Kidney (tissue), 13 donors: ENCODE measurements at regions not wholly inside any gene's neighbourhood (a gene's known extent, or its start where the extent isn't known, plus 50 kb on each side); places are given as distances from the start of the nearest gene placed in this dataset.

Source experiments
- DNase-seq, 5 donors: peaks; one replicate each; pipeline ENCODE4 v3.0.0-alpha.2; 2013 to 2020
- FAIRE-seq: peaks from 2 replicates; lab custom pipeline; 2012; peaks lifted over from hg19 to GRCh38; lab: Jason Lieb, UNC
- H3K27ac ChIP-seq, 2 donors: one replicate each; pipeline ENCODE4 v1.7.0; 2013; ENCODE audit warnings: low read depth in 2 of 2, low read length in 2 of 2, inconsistent platforms in 1 of 2
- H3K27me3 ChIP-seq: one replicate; pipeline ENCODE4 v1.7.1; 2013; ENCODE audit warnings: low read length, inconsistent platforms; ENCODE audit not compliant: control insufficient read depth, insufficient read depth
- H3K36me3 ChIP-seq, 3 donors: one replicate each; pipeline versions ENCODE4 v1.7.0 to v1.7.1; 2013; ENCODE audit warnings: low read length in 3 of 3, control low read depth in 1 of 3, inconsistent platforms in 1 of 3; ENCODE audit not compliant: insufficient read depth in 3 of 3, control insufficient read depth in 2 of 3
- H3K4me1 ChIP-seq, 3 donors: one replicate each; pipeline versions ENCODE4 v1.7.0 to v1.7.1; 2013; ENCODE audit warnings: low read length in 3 of 3, inconsistent platforms in 1 of 3, low read depth in 1 of 3; ENCODE audit not compliant: control insufficient read depth in 2 of 3, insufficient read depth in 2 of 3
- H3K4me3 ChIP-seq, 3 donors: one replicate each; pipeline versions ENCODE4 v1.7.0 to v1.8.1; 2013; ENCODE audit warnings: low read length in 3 of 3, control low read depth in 1 of 3, inconsistent platforms in 1 of 3
- H3K9ac ChIP-seq, 3 donors: one replicate each; pipeline versions ENCODE4 v1.7.0 to v1.7.1; 2013; ENCODE audit warnings: low read length in 3 of 3, control low read depth in 1 of 3, inconsistent platforms in 1 of 3
- H3K9me3 ChIP-seq, 3 donors: one replicate each; pipeline versions ENCODE4 v1.7.0 to v1.7.1; 2013; ENCODE audit warnings: low read length in 3 of 3, control low read depth in 1 of 3, inconsistent platforms in 1 of 3; ENCODE audit not compliant: control insufficient read depth in 2 of 3, insufficient read depth in 1 of 3
- CTCF ChIP-seq: IDR thresholded peaks from 3 replicates; pipeline ENCODE4 v1.5.1; 2012; ENCODE audit warnings: mild to moderate bottlenecking, moderate library complexity, borderline replicate concordance; ENCODE audit not compliant: insufficient read depth; ENCODE audit errors: extremely low read depth
- intact Hi-C: fragments of 100-400 bp; cut with DNase I; formaldehyde crosslinking; loops from one replicate; pipeline ENCODE4 v1.11.1; 2022
- donor health status: control.
- donor health status: control.
- donor health status: control.
- donor health status: control.
- donor health status: control.
- donor health status: DM: yes; HTN: yes; CAD: no.
- donor health status: Normal renal cell carcinoma (clear cell type).

DNA sequence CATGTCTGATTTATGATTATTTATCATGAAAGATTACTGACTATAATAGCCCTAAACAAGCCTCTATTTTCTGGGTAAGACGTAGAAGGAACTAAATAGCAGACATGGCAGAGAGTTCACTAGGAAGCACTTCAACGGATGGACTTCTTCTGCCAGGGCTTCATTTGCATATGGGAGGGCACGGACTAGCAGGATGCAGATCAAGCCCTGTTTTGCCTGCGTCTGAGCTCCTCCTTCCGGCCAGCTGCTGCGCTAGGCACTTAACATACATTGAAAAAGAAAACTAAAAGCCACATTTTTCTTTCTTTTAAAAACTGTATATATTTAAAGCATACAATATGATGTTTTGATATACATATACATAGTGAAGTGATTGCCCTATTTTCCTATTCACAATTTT, 340.0 kb upstream of the MEX3C start:
- peak; percentile 19 for TF ChIP-seq CTCF
- H3K4me3 ChIP-seq: no peak overlapping the region
- DNase-seq (peak in 4 of 5 donors; percentile 33 to 67 (median 48)), FAIRE-seq (no peak)
- intact Hi-C loops: no loop called here
- no peaks in the 10 kb centered on the region for H3K4me1 ChIP-seq
- H3K36me3 ChIP-seq: no peaks in the 10 kb centered on the region
- H3K9me3 ChIP-seq: no peaks in the 10 kb centered on the region
- H3K27ac ChIP-seq: no peak overlapping the region
- no peaks in the 10 kb centered on the region for H3K27me3 ChIP-seq
- H3K9ac ChIP-seq: no peak overlapping the region

DNA sequence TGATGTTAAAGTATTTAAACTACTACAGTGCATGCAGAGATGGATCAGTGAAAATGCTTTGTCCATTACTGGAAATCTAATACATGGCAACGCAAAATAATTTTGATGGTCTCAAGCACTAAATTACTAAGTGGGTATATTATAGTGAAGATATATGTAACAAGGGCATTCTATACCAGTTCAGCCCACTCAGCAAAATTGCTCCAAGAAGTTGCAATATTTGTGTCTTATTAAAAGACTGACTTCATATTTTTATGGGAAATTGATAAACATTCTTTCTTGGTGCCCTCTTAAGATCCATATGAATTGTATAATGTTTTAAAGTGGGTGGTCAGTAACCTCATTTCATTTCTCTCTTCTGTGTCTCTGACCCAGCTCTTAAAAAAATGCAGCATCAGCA, 343.1 kb upstream of the MEX3C start:
- no peak for TF ChIP-seq CTCF
- Histone ChIP-seq H3K4me3 (no peak overlapping the region), H3K9me3 (no peaks in the 10 kb centered on the region), H3K9ac (no peak overlapping the region), H3K4me1 (no peaks in the 10 kb centered on the region), H3K27ac (no peak overlapping the region), H3K27me3 (no peaks in the 10 kb centered on the region), H3K36me3 (no peaks in the 10 kb centered on the region)
- DNase-seq: no peak
- intact Hi-C loops: no loop called here
- FAIRE-seq: no peak

DNA sequence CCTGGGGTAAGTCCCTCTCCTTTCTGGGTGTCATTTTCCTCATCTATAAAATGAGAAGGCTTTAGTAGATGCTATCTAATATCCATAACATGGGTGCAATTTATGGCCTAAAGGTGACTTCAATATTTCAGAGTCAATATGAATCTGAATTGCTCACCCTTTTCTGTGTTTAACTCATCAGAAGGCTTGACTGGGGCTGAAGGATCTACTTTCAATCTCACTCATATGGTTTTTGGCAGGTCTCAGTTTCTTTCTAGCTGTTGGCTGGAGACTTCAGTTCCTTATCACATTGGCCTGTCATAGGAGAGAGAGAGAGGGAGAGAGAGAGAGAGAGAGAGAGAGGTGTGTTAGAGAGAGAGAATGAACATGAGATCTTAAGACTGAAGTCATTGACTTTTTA, 343.7 kb upstream of the MEX3C start:
- no peak for TF ChIP-seq CTCF
- no peak overlapping the region for H3K4me3 ChIP-seq
- no peak for DNase-seq
- no peaks in the 10 kb centered on the region for H3K4me1 ChIP-seq
- FAIRE-seq: no peak
- no peaks in the 10 kb centered on the region for H3K36me3 ChIP-seq
- H3K9me3 ChIP-seq: no peaks in the 10 kb centered on the region
- no peak overlapping the region for H3K27ac ChIP-seq
- H3K9ac ChIP-seq: no peak overlapping the region
- no peaks in the 10 kb centered on the region for H3K27me3 ChIP-seq
- intact Hi-C loops: no loop called here

DNA sequence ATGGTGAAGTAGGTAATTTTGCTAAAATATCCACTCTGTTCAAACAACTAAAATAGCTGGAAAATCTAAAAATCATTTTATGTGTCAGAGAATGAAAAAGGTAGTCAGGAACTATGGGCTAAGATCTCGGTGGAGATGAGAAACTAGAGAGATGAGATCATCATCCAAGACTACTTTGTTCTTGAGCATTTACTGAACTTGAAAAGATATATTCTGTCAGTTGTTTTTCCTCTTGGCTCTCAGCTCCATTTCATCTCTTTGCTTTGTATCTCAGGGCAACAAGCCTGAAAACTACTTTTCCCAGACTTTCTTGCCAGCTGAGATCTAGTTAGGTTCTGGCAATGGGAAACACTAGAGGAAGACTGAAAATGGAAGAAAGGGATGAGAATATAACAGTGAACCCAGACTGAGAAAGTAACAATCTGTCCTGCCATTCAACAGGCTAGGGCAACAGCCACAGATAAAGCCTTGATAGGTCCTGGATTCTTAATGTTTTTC, 346.2 kb upstream of the MEX3C start:
- TF ChIP-seq CTCF: no peak
- intact Hi-C loops: no loop called here
- Histone ChIP-seq H3K36me3 (no peaks in the 10 kb centered on the region), H3K9ac (no peak overlapping the region), H3K4me1 (no peaks in the 10 kb centered on the region), H3K27me3 (no peaks in the 10 kb centered on the region), H3K27ac (no peak overlapping the region), H3K9me3 (no peaks in the 10 kb centered on the region), H3K4me3 (no peak overlapping the region)
- no peak for FAIRE-seq
- DNase-seq: no peak
